ENCODE measurements at regions not wholly inside any gene's neighbourhood (a gene's known extent, or its start where the extent isn't known, plus 50 kb on each side); places are given as distances from the start of the nearest gene placed in this dataset.

DNA sequence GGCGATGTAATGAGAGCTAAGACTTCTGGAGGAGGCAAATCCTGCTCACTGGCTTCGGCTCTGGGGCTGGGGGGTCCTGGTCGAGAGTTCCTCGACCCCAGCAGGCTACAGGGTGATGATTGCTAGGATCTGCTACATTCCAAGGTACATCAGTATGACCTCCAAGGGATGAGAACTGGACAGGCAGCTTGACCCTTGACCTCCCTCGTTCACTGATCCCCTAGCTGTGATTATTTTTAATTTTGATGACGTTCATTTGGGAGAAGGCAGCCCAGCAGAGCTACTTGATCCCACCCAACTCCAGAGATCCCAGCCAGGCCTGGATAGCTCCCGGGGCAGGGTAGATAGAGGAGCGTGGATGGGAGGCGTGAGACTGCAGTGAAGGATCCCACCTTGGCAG lies 242.3 kb downstream of the MAF start:
- no peak for DNase-seq (ENCODE audit: extremely low read depth in 1 of 11, low read depth in 9 of 11, low spot score in 4 of 11)

DNA sequence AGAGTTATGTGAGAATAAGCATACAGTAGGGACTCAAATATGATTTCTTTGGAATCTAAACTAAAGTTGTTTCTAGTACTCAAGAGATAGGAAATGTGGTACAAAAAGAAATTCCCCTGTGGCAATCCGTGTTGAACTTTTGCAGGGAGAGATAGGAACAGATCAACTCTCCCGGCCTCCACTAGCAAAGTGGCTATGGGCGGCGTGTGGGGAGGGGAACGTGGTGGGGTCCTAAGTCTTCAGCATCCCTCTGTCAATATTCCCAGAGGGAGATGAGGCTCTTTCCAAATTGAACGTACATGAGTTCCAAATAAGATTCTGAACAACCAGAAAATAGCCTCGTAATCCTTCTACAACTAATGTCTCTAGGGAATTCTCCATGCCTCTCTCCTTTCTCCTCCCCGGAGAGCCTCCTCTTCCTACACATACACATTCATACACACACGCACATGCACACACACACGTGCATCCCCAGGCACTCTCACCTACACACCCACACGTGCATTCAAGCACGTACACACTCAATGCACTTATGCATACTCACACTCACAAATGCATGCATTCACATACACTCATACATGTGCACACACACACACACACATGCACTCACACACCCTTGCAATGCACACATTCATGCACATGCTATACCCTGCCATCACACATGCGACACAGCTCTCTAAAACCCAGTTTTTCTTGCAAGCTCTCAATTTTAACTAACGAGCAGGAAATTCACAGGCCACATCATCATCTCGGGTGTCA lies 244.8 kb downstream of the MAF start:
- DNase-seq (ENCODE audit: extremely low read depth in 1 of 11, low read depth in 9 of 11, low spot score in 4 of 11) = no peak

DNA sequence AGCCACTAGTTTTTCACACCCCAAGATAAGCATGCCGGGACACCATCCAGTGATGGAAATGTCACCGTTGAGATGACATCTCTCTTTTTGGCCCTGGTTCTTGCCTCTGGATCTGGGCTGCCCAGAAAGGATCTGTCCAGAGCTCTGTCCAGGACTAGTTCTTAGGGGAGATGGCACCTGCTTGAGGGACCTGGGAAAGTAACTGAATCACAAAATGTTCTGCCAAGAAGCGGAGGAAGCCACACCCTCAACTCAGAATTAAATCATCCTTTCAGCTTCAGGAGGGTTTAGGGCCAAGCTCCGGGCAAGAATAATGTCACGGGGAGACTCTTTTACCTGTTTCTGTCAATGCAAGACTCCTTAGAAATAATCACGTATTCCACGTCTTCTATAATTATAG lies 248.6 kb downstream of the MAF start:
- no peak for DNase-seq (ENCODE audit: extremely low read depth in 1 of 11, low read depth in 9 of 11, low spot score in 4 of 11)

DNA sequence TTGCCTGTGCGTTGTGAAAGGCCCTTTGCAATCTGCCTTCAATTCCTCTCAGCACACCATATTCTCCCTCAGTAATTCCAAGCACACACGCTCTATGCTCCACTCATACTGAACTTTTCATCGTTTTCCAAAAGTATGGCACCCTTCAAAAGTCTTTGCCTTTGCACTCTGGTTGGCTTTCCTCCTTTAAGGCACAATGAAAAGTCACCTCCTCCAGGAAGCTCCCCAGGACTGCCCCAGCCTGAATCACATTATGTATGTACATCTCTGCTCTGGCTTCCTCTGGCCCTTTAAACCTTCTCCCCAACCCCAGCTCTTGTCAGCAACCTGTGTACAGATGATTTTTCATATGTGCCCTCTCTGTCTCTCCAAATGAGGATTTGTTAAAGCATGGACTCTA lies 250.7 kb downstream of the MAF start:
- no peak for DNase-seq (ENCODE audit: extremely low read depth in 1 of 11, low read depth in 9 of 11, low spot score in 4 of 11)

DNA sequence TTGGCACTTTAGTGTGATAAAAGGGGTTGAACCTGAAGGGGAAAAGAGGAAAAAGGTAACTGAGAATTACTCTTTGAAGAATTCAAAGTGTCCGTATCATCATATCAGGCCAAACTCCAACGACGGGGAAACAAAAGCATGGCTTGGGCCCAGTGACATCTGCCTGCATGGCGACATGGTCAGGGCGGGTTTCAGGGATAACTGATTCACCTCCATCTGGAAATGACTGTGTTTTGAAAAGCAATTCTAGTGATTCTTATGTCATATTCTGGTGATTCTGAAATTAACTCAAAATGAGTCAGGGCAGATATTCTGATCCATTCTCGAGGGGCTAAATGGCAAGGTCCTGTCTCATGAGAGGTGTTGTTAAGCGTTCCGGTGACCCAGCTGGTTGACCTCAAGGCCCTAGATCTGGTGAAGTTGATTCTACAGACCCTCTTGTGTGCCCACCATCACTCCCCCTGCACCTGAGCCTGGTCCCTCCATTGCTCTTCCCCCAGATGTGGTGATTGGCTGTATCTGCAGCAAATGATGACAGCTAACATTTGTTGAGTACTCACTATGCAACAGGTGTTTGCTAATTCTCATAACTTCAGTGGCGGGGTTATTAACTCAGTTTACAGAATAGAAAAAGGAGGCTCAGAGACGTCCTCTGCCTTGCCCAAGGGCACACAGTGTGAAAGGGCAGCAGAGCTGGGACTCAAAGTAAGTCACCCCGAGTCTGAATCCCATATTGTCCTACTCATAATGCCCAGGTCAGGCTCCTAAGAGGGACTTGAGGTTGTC lies 251.8 kb downstream of the MAF start:
- no peak for DNase-seq (ENCODE audit: extremely low read depth in 1 of 11, low read depth in 9 of 11, low spot score in 4 of 11)

DNA sequence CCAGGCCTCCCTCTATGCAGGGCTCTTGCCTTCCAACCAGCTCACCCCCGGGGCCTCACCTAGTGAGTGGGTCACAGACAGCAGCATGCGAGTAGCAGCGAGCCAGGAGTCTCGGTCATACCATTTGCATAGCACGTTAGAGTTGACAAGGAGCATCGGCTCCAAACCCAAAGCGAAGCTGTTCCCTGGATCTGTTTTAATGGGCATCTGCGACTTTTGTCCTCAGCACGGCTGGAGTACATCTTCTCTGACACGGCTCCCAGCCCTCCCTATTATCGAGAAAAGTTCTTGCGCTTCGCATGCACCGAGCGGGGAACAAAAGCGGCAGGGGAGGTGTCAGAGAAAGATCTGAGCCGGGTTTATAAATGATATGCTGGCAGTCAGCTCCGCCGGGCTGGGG lies 253.3 kb downstream of the MAF start:
- no peak for DNase-seq (ENCODE audit: extremely low read depth in 1 of 11, low read depth in 9 of 11, low spot score in 4 of 11)

DNA sequence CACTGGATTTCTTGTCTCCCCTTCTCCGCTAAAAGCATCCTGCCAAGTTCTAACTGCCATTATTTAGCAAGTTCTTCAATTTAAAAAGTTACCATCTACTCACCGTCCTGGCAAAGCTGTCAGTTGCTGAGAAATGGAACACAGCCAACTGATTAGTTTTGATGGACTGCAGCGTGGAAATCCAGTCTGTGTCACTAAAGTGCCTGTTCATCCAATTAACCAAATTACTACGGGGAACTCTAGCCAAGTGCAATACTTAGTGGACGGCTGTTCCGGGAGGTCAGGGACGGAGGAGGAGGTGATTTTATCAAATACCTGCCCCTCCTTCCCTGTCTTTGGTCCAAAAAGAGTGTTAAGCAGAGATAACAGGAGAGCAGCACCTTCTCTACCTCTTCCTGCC lies 260.7 kb downstream of the MAF start:
- no peak for DNase-seq (ENCODE audit: extremely low read depth in 1 of 11, low read depth in 9 of 11, low spot score in 4 of 11)

DNA sequence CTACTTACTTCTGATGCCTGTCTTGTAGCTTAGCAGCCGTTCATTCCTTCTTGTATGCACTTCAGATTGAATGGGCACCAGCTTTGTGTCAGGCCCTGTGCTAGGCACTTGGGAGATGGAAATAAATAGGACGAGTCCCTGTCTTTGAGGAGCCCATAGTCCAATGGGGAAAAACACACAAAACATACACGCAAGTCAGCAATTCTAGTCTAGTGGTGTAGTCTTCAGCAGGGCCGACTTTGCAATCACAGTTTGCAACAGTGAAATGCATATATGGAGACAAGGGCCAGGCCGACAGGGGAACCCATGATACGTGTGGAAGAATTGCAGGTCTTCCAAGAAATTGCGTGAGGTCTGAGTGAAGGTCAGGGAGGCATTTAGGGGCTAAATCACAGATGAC lies 262.6 kb downstream of the MAF start:
- no peak for DNase-seq (ENCODE audit: extremely low read depth in 1 of 11, low read depth in 9 of 11, low spot score in 4 of 11)

DNA sequence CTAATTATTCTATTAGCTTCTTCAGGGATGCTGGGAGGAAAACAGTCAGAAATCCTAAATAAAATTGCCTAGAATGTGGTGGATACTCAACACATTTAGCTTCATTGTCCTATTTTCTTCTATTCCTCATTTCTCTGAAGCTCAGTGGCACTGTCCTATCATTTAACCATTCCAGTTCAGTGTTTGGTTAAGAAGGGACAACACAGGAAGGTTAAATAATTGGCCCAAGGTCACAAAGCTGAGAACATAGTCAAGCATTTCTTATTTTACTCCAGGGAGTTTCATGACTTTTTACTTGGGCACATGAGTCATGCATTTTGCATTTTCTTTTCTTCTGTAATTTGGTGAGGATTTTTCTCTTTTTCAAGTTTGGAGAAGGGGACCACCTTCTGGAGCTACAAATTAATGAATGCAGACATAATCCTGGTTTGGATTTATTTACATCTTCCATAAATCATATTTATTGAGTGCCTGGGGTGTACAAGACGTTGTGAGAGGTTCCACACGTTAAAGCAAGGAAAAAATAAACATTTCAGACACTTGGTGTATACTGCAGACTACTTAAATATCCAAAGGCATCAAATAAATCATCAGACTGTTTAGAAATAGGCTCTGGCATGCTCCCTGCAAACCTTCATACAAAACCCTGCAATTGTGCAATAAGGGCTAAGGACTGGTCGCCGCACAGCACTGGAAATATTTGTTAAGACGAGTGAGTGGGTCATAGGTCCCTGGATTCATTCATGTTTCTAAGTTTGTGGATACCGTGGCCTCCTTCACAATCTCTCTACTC lies 263.9 kb downstream of the MAF start:
- DNase-seq (ENCODE audit: extremely low read depth in 1 of 11, low read depth in 9 of 11, low spot score in 4 of 11) = no peak

DNA sequence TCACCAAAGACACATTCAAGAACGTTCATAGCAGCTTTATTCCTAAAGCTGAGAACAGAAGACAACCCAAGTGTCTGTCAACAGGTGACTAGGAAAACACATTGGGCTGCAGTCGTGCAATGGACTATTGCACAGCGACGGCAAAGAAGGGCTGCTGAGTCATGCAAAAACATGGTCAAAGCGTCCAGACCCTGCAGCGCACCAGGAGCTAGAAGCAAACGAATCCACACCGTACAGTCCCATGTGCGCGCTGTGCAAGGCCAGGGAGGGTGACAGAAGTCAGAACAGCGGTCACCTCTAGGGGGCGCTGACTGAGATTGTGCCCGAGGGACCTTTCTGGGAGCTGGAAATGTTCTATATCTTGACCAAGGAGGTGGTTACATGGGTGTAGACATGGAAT lies 266.4 kb downstream of the MAF start:
- no peak for DNase-seq (ENCODE audit: extremely low read depth in 1 of 11, low read depth in 9 of 11, low spot score in 4 of 11)

DNA sequence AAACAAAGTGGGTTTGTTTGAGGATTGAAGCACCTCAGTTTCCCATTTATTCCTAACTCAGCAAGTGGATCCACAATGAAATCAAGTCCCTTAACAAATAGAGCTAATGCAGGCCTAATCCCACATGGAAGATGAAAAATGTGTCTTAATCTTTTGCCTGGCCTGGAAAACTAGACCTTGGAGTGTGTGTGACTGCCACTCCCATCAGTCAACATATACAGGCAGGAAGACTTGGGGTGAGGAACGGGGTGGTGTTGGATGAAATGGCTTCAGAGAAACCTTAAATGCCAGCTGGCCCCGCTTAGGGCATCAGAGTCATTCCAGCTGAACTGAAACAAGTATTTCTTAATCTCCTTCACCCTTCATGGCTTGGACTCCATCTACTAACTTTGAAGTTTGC lies 269.5 kb downstream of the MAF start:
- no peak for DNase-seq (ENCODE audit: extremely low read depth in 1 of 11, low read depth in 9 of 11, low spot score in 4 of 11)

DNA sequence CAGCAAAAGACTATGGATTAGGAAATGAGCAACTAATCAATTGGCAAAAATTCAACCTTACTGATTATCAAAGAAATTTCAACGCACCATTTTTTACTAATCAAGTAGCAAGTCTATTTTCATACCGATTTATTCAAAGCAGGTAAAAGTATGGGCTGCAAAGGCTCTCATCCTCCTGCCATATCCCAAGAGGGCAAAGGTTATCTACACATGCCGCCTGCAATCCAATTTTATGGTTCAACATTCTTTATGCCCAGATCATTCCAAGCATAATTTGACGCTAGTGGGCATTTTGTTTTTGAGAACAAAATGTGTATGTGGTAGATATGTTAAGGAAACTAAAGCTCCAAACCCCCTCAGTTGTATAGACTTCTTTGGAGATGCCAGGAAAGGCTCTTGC lies 270.6 kb downstream of the MAF start:
- no peak for DNase-seq (ENCODE audit: extremely low read depth in 1 of 11, low read depth in 9 of 11, low spot score in 4 of 11)

DNA sequence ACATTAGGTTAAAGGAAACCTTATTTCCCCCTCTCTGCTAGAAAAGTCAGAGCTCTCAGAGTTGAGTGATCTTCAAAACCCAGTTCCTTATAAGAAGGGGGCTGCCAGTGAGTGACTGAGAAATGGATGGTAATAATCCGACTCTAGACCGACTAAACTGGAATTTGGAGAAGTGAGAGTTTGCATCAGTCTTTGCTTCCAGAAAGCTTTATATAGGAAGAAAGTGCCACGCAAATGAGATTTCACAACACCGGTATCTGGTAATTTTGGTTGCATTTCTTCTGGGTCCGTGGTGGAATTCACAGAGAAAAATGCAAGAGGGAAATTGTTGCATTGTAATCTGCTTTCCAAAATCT lies 271.4 kb downstream of the MAF start:
- no peak for DNase-seq (ENCODE audit: extremely low read depth in 1 of 11, low read depth in 9 of 11, low spot score in 4 of 11)

DNA sequence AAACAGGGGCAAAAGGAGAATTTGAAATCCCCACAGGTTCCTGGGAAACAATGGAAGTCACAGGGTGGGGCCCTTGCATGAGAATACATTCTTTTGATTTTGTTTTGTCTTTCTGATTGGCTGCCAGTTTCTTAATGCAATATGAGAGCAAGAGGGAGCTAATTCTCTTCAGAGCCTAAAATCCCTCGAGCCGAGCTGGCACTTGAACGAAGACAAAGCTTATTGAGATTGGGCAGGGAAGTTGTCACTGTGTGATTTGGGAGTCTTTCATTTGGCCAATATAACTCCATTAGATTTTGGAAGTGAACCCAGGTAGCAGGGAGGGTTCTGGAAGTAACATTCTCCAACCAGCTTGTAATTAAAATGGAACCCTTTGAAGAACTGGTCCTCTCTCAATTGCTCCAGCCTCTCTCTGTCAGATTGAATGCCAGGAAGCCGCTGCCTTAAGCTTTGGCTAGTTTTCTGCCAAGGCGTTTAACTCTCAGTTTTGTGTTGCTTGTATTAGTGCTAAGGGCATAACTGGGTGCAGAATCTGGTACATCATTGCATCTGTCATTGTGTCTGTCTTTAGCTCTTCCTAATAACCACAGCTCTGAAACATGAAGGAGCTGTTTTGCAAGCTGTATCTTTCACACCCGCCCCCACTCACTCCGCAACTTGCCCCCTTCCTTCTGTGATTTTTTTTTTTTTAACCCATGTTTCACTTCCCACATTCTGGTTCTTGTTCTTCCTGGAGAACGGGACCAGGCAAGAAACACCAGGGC lies 272.0 kb downstream of the MAF start:
- no peak for DNase-seq (ENCODE audit: extremely low read depth in 1 of 11, low read depth in 9 of 11, low spot score in 4 of 11)

DNA sequence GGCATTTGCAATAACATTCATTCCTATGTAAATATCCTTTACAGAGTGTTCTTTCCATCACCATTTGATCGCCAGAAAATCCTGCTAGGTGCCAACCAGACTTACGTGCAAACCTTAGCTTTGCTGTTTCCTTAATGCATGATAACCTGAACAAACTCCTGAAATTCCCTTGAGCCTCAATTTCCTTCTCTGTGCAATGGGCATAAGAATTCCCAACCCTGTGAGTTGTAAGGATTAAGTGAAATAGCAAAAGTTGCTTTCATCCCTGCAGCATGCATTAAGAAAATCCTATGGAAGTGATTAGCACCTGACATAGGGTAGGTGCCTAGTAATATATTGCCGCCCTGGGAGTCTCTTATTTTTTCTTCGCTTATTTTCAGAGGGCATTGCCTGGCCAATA lies 272.7 kb downstream of the MAF start:
- no peak for DNase-seq (ENCODE audit: extremely low read depth in 1 of 11, low read depth in 9 of 11, low spot score in 4 of 11)

DNA sequence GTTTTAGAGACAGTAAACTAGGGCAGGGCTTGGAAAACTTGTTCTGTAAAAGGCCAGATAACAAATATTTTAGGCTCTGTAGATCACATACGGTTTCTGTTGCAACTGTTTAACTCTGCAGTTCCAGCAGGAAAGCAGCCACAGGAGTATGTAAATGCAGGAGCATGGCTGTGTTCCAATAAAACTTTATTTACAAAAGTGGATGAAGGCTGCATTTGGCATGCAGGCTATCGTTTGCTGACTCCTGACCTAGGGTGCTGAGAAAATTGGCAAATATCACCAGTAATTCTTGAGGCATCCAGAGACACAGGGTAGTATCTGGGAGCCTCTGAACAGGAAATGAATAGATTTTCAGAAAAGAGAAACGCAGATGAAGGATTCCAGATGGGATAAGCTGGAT lies 274.0 kb downstream of the MAF start:
- DNase-seq (ENCODE audit: extremely low read depth in 1 of 11, low read depth in 9 of 11, low spot score in 4 of 11) = no peak

DNA sequence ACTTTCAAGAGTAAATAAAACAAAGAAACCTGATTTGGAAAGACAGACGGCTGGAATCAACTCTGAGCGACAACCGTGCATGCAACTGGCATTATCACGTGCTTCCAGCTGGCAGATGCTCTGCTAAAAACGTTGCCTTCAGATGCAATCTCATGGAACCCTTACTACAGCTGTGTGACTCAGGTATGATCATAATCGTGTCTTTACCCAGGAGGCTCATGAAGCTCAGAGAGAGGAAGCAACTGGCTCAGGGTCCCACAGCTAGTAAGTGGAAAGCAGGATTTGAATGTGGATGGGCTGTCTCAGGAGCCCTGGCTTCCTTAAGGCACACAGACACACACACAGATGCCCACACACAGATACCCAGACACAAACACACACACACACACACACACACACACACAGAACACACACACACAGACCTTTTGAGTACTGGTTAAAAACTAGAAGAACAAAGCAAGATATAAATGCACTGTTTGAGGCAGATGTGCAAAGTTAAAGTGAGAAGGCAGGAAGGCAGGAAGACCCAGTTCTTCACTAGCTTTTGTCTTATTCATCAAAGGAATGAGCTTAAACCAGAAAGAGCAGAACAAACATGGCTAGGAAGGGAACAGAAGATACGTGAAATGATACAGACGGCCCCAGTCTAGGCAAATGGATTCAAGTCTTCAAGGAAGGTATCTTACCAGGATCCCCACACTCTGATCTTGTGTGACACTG lies 275.2 kb downstream of the MAF start:
- DNase-seq (ENCODE audit: extremely low read depth in 1 of 11, low read depth in 9 of 11, low spot score in 4 of 11) = no peak

DNA sequence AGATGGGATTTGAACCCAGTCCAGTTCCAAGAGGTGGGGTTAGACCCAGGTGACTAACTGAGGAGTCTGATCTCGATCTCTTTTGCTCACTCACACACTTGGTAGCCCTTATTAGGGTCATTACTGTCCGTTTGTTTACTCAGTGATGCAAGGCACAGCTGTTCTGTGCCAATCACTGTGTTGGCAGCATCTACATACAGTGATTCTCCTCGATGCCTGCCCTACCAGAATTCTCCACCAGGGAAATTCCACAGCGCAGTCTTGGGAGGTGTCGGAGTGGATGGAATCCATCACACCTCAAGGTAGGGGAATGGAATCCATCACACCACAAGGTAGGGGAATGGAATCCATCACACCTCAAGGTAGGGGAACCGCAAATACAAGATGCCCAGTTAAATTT lies 279.6 kb downstream of the MAF start:
- DNase-seq (ENCODE audit: extremely low read depth in 1 of 11, low read depth in 9 of 11, low spot score in 4 of 11) = no peak
